Mesenchymal stem cell (in vitro differentiated cells and primary cell): ENCODE measurements at regions not wholly inside any gene's neighbourhood (a gene's known extent, or its start where the extent isn't known, plus 50 kb on each side); places are given as distances from the start of the nearest gene placed in this dataset.

Source experiments
- DNase-seq: peaks from one replicate; pipeline ENCODE4 v3.0.0-alpha.2; 2013
- H2AFZ ChIP-seq: one replicate; pipeline ENCODE4 v1.6.1; 2013; ENCODE audit warnings: low read depth, mild to moderate bottlenecking, control low read depth, inconsistent platforms, low read length, moderate library complexity
- H2AK5ac ChIP-seq: 2 replicates; pipeline ENCODE4 v1.6.1; 2013; ENCODE audit warnings: low read length, moderate library complexity, mild to moderate bottlenecking, inconsistent platforms; ENCODE audit not compliant: severe bottlenecking
- H2BK120ac ChIP-seq: one replicate; pipeline ENCODE4 v1.6.1; 2013; ENCODE audit warnings: low read depth, mild to moderate bottlenecking, inconsistent platforms, low read length, moderate library complexity
- H2BK12ac ChIP-seq, 2 experiments: one replicate each; pipeline ENCODE4 v1.6.1; 2013; ENCODE audit warnings: inconsistent platforms in 2 of 2, low read length in 2 of 2, mild to moderate bottlenecking in 2 of 2, moderate library complexity in 2 of 2, control low read depth in 1 of 2
- H2BK15ac ChIP-seq: one replicate; pipeline ENCODE4 v1.6.1; 2013; ENCODE audit warnings: mild to moderate bottlenecking, low read depth, inconsistent platforms; ENCODE audit not compliant: poor library complexity, severe bottlenecking
- H2BK5ac ChIP-seq: 2 replicates; pipeline ENCODE4 v1.6.1; 2013; ENCODE audit warnings: low read depth, mild to moderate bottlenecking, low read length, control low read depth, inconsistent platforms; ENCODE audit not compliant: poor library complexity, severe bottlenecking
- H3K14ac ChIP-seq, 2 experiments: one replicate each; pipeline ENCODE4 v1.6.1; 2013; ENCODE audit warnings: inconsistent platforms in 2 of 2, low read length in 2 of 2, control low read depth in 1 of 2, mild to moderate bottlenecking in 1 of 2, moderate library complexity in 1 of 2
- H3K18ac ChIP-seq, 2 experiments: one replicate each; pipeline ENCODE4 v1.6.1; 2013; ENCODE audit warnings: inconsistent platforms in 2 of 2, low read length in 2 of 2, control low read depth in 1 of 2, low read depth in 1 of 2, mild to moderate bottlenecking in 1 of 2
- H3K23ac ChIP-seq, 2 experiments: one replicate each; pipeline ENCODE4 v1.6.1; 2013; ENCODE audit warnings: inconsistent platforms in 2 of 2, low read length in 2 of 2, mild to moderate bottlenecking in 2 of 2, moderate library complexity in 2 of 2, control low read depth in 1 of 2
- H3K27ac ChIP-seq: 2 replicates; pipeline ENCODE4 v1.5.1; 2013; ENCODE audit warnings: mild to moderate bottlenecking, moderate library complexity, low read length, control low read depth, inconsistent platforms; ENCODE audit not compliant: poor library complexity, severe bottlenecking
- H3K27me3 ChIP-seq, 2 experiments: 2 replicates each; pipeline versions ENCODE4 v1.6.1 to v1.7.0; 2013; ENCODE audit warnings: low read length in 2 of 2, mild to moderate bottlenecking in 2 of 2, moderate library complexity in 2 of 2, control low read depth in 1 of 2, inconsistent platforms in 1 of 2; ENCODE audit not compliant: control insufficient read depth in 1 of 2, insufficient read depth in 1 of 2
- H3K36me3 ChIP-seq, 2 experiments: 2 replicates each; pipeline versions ENCODE4 v1.6.1 to v1.7.0; 2013; ENCODE audit warnings: low read length in 2 of 2, control low read depth in 1 of 2, inconsistent platforms in 1 of 2, low read depth in 1 of 2, mild to moderate bottlenecking in 1 of 2; ENCODE audit not compliant: insufficient read depth in 2 of 2, control insufficient read depth in 1 of 2
- H3K4ac ChIP-seq, 2 experiments: one replicate each; pipeline ENCODE4 v1.6.1; 2013; ENCODE audit warnings: inconsistent platforms in 2 of 2, low read length in 2 of 2, mild to moderate bottlenecking in 2 of 2, moderate library complexity in 2 of 2, control low read depth in 1 of 2, low read depth in 1 of 2
- H3K4me1 ChIP-seq: 2 replicates; pipeline ENCODE4 v1.6.1; 2013; ENCODE audit warnings: low read depth, low read length, control low read depth; ENCODE audit not compliant: control insufficient read depth, insufficient read depth
- H3K4me2 ChIP-seq: 2 replicates; pipeline ENCODE4 v1.6.1; 2013; ENCODE audit warnings: low read length, mild to moderate bottlenecking, inconsistent platforms; ENCODE audit not compliant: poor library complexity, severe bottlenecking
- H3K4me3 ChIP-seq, 2 experiments: 2 replicates each; pipeline versions ENCODE4 v1.5.1 to v1.7.0; 2013; ENCODE audit warnings: low read length in 2 of 2, mild to moderate bottlenecking in 2 of 2, control low read depth in 1 of 2, low read depth in 1 of 2; ENCODE audit not compliant: insufficient read depth in 1 of 2
- H3K79me1 ChIP-seq: replicated peaks from 2 replicates; pipeline ENCODE4 v1.6.1; 2013; ENCODE audit warnings: mild to moderate bottlenecking, control low read depth, low read length, inconsistent platforms; ENCODE audit not compliant: poor library complexity, severe bottlenecking
- H3K9ac ChIP-seq: 2 replicates; pipeline ENCODE4 v1.7.0; 2013; ENCODE audit warnings: mild to moderate bottlenecking, low read length, moderate library complexity
- H3K9me3 ChIP-seq: 2 replicates; pipeline ENCODE4 v1.7.0; 2013; ENCODE audit warnings: mild to moderate bottlenecking, low read length; ENCODE audit not compliant: control insufficient read depth
- H4K8ac ChIP-seq: one replicate; pipeline ENCODE4 v1.6.1; 2013; ENCODE audit warnings: inconsistent platforms, mild to moderate bottlenecking, low read length, moderate library complexity
- H4K91ac ChIP-seq: one replicate; pipeline ENCODE4 v1.6.1; 2013; ENCODE audit warnings: mild to moderate bottlenecking, low read length, inconsistent platforms
- WGBS: methylation state at CpG from one replicate; pipeline ENCODE4 v1.1.7; 2013; ENCODE audit warnings: mixed read lengths; 5-methylcytosine and 5-hydroxymethylcytosine counted together

DNA sequence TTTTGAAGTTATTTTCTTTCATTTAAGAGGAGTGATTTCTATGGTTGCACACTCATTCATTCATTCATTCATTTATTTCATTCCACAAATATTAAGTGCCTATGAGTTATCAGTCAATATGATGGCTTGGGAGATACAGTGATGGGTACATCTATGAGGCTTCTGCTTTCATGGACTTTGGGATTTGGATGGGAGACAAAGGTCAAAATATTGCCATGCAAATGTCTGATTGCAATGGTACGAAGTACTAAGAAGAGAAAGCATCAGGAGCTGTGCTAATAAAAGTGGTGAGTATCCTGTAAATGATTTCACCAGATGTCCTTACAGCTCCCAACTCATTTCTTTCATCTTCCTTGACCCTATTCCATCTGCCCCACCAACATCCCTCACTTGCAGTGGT is 174.4 kb upstream of the MEX3C start:
- Histone ChIP-seq H3K4me3 (no peak overlapping the region), H3K9ac (no peak overlapping the region), H3K36me3 (no peaks in the 10 kb centered on the region), H3K4me2 (no peak overlapping the region), H2AK5ac (no peak overlapping the region), H2BK12ac (no peak overlapping the region), H3K14ac (no peak overlapping the region), H4K8ac (no peak overlapping the region), H2BK120ac (no peak overlapping the region), H3K4me1 (no peaks in the 10 kb centered on the region), H3K18ac (no peak overlapping the region), H3K27ac (no peak overlapping the region), H3K79me1 (no peaks in the 10 kb centered on the region), H4K91ac (no peak overlapping the region), H3K4ac (no peak overlapping the region), H2BK15ac (no peak overlapping the region), H3K9me3 (peaks cover 12% of the 10 kb centered on the region), H2AFZ (no peak overlapping the region), H3K23ac (no peak overlapping the region), H3K27me3 (no peaks in the 10 kb centered on the region), H2BK5ac (no peak overlapping the region)
- no CpG with 5 or more reads among the region's 1 CpG for WGBS
- no peak for DNase-seq

DNA sequence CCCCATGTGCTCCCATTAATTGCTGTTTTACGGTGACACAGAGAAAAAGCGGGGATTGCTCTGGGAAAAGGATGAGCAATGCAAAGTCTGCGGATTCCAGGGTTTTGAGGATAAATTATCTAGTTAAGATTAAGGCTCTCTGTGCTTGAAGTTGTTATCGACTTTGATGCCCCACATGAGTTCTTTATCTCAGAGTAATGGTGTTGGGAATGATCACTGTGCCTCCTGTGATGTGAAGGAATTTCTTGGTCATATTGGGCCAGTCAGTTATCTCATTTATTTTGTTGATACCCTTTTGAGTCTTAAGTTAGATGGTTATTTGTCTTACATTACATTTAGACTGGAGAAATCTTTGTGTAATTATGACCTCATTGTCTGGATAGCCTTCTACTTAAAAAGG is 184.6 kb upstream of the MEX3C start:
- Histone ChIP-seq H2AK5ac (no peak overlapping the region), H2AFZ (no peak overlapping the region), H3K79me1 (no peaks in the 10 kb centered on the region), H3K9me3 (no peaks in the 10 kb centered on the region), H4K91ac (no peak overlapping the region), H2BK12ac (no peak overlapping the region), H3K27ac (no peak overlapping the region), H3K4me1 (no peaks in the 10 kb centered on the region), H3K4me2 (no peak overlapping the region), H4K8ac (no peak overlapping the region), H3K9ac (no peak overlapping the region), H3K4me3 (no peak overlapping the region), H3K23ac (no peak overlapping the region), H3K4ac (no peak overlapping the region), H3K14ac (no peak overlapping the region), H2BK5ac (no peak overlapping the region), H3K27me3 (no peaks in the 10 kb centered on the region), H2BK15ac (no peak overlapping the region), H2BK120ac (no peak overlapping the region), H3K36me3 (no peaks in the 10 kb centered on the region), H3K18ac (no peak overlapping the region)
- 84% methylated on average over 4 of the region's 4 CpGs for WGBS
- DNase-seq, result no peak

DNA sequence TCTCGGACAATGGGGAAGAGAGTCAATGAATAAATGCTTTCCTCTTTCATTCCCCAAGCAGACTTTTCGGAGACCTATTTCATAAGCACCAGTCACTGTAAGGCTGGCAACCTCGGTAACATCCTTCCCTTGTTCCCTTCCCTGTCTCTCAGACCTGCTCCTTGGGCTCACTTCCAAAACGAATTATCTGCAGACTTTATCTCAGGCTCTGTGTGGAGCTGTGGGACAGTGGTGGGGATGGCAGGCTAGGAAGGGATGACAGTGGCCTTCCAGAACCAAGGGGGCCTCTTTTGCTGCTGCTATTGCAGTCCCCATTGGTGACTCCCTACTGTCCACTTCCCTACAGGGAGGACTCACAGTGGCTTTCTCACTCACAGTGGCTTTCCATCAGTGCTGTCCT is 185.6 kb upstream of the MEX3C start:
- Histone ChIP-seq H2BK120ac (no peak overlapping the region), H3K9me3 (no peaks in the 10 kb centered on the region), H3K23ac (no peak overlapping the region), H3K36me3 (no peaks in the 10 kb centered on the region), H3K18ac (no peak overlapping the region), H2BK12ac (no peak overlapping the region), H2AFZ (no peak overlapping the region), H3K4me2 (no peak overlapping the region), H4K8ac (no peak overlapping the region), H2BK15ac (no peak overlapping the region), H3K27me3 (no peaks in the 10 kb centered on the region), H3K27ac (no peak overlapping the region), H3K4ac (no peak overlapping the region), H3K4me3 (no peak overlapping the region), H2BK5ac (no peak overlapping the region), H3K14ac (no peak overlapping the region), H3K79me1 (no peaks in the 10 kb centered on the region), H3K4me1 (no peaks in the 10 kb centered on the region), H4K91ac (no peak overlapping the region), H2AK5ac (no peak overlapping the region), H3K9ac (no peak overlapping the region)
- no peak for DNase-seq
- WGBS, result 90% methylated on average over 4 of the region's 4 CpGs

GRCh38 chr18:51383711-51384110 is 186.2 kb upstream of the MEX3C start:
- Histone ChIP-seq H3K4ac (no peak overlapping the region), H3K9ac (no peak overlapping the region), H2BK5ac (no peak overlapping the region), H3K4me3 (no peak overlapping the region), H2AFZ (no peak overlapping the region), H3K23ac (no peak overlapping the region), H3K9me3 (no peaks in the 10 kb centered on the region), H2BK12ac (no peak overlapping the region), H2BK120ac (no peak overlapping the region), H2BK15ac (no peak overlapping the region), H3K18ac (no peak overlapping the region), H3K4me1 (no peaks in the 10 kb centered on the region), H4K91ac (no peak overlapping the region), H3K79me1 (no peaks in the 10 kb centered on the region), H3K14ac (no peak overlapping the region), H3K4me2 (no peak overlapping the region), H3K27ac (no peak overlapping the region), H4K8ac (no peak overlapping the region), H3K36me3 (no peaks in the 10 kb centered on the region), H2AK5ac (no peak overlapping the region), H3K27me3 (peaks cover 0 to 3% of the 10 kb centered on the region in 2 experiments)
- no peak for DNase-seq
- WGBS, result 73% methylated on average over 1 of the region's 1 CpG
